ENCODE measurements at regions not wholly inside any gene's neighbourhood (a gene's known extent, or its start where the extent isn't known, plus 50 kb on each side); places are given as distances from the start of the nearest gene placed in this dataset.
"Not testable (repeated sequence)": the region's sequence is repeated elsewhere in the genome, so short reads cannot be mapped to it uniquely, and the experiment has no call there.

- not testable (repeated sequence) for TF ChIP-seq CTCF, POLR2A (IDR thresholded peaks at IDR 0.05)
These were observed 130.9 kb downstream of the LAT start for GRCh38 chr16:29115802-29116141.
